HG03060 (cell line): ENCODE measurements at regions not wholly inside any gene's neighbourhood (a gene's known extent, or its start where the extent isn't known, plus 50 kb on each side); places are given as distances from the start of the nearest gene placed in this dataset.
"Not testable (repeated sequence)": the region's sequence is repeated elsewhere in the genome, so short reads cannot be mapped to it uniquely, and the experiment has no call there.

Source experiments
- ATAC-seq: cut with Tn5 transposase; IDR thresholded peaks from one replicate; pipeline ENCODE4 v1.9.1; 2021; ENCODE audit warnings: low read depth, moderate number of reproducible peaks; ENCODE audit not compliant: unreplicated experiment

DNA sequence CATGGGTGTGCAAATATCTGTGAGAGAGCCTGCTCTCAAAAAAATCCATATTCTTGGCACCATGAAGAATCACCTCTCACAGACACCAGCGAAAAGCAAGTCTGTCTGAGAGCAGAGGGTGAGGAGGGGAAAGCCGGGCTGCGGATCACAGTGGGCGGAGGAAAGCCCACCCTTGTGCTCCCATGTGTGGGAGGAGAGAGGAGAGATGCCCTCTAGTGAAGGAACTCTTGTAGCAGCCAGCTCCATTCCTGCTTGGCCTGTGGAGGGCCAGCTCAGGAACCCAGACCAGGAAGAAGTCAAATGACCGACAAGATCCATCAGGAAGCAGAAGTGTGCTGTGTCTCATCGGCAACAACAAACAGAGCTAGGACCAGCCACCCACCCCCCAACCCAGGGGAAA lies 321.7 kb upstream of the PLGLB1 start:
- not testable (repeated sequence) for ATAC-seq

DNA sequence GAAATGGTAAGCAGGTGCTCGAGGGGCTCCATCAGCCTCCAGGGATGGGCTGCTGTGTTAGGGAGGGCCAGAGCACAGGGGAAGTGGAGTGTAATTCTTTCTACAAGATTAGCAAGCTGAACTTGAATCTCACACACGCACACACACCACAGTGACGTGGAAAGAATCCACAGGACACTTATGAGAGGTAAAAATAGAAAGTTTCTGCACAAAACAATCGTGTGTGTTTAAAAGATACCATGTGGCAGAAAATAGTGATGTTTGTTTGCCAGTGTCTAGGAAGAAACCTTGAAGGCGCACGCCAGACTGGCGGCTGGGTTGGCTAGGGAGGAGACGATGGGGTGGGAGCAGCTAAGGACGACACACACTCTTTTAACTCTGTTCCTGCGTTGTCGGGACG lies 323.6 kb upstream of the PLGLB1 start:
- ATAC-seq = not testable (repeated sequence)

DNA sequence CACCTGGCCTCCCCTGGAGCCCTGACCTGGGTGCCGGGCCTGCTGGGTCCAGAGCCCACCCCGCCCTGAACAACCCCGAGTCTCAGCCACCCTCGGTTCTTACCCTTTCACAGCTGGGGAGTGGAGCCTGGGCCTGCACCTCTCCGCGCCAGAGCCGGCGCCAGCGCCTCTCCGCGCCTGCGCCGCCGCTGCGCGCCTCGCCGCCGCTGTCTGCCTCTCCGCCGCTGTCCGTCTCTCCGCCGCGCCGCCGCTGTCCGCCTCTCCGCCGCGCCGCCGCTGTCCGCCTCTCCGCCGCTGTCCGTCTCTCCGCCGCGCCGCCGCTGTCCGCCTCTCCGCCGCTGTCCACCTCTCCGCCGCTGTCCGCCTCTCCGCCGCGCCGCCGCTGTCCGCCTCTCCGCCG lies 326.9 kb upstream of the PLGLB1 start:
- not testable (repeated sequence) for ATAC-seq

DNA sequence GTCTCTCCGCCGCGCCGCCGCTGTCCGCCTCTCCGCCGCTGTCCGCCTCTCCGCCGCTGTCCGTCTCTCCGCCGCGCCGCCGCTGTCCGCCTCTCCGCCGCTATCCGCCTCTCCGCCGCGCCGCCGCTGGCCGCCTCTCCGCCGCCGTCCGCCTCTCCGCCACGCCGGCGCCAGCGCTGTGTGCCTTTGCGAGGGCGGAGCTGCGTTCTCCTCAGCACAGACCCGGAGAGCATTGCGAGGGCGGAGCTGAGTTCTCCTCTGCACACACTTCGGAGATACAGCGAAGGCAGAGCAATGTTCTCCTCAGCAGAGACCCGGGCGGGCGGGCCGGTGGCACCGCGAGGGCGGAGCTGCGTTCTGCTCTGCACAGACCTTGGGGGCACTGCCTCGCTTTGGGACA lies 327.4 kb upstream of the PLGLB1 start:
- not testable (repeated sequence) for ATAC-seq

DNA sequence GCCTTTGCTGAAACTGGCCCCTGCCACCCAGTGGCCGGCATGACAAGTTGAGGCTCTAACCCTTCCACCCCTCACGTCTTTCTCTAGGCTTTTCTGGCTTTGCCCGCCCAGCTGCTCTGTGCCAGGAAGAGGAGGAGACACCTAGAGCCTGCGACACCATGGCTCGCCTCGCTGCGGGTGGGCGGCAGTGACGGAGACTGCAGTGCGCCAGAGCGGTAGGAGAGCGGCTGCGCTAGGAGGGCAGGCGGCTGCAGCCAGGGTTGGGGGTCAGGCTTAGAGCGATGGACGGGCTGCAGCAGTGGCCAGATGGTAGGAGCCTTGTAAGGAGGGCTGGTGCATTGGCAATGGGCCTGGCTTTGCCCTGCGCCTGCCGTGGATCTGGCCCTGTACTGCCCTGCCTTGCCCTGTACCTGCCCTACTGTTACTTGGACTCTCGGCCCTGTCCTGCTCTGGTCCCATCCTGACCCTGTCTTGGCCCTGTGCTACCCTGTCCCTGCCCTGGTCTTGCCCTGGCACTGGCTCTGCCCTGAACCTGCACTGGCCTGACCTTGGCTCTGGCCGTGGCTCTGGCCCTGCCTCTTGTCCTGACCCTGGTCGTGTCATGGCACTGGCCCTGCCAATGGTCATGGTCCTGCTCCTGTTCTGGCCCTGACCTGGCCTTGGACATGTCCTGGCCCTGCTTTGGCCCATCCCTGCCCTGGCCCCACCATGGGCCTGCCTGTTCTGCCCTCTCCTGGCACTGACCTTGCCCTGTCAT lies 330.7 kb upstream of the PLGLB1 start:
- not testable (repeated sequence) for ATAC-seq

DNA sequence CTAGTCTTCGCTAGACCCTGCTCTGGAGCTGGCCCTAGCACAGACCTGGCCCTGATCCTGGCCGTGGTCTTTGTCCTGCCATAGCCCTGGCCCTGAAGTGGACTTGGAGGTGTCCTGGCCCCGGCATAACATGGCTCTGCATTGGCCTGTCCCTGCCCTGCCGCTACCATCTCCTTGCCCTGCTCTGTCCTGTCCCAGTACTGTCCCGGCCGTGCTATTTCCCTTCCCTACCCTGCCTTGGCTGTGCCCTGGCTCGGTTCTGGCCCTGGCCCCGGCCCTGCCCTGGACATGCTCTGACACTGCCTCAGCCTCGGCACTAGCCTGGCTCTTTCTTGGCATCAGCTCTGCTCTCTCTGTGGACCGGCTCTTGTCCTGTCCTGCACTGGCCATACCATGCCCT lies 331.8 kb upstream of the PLGLB1 start:
- not testable (repeated sequence) for ATAC-seq

DNA sequence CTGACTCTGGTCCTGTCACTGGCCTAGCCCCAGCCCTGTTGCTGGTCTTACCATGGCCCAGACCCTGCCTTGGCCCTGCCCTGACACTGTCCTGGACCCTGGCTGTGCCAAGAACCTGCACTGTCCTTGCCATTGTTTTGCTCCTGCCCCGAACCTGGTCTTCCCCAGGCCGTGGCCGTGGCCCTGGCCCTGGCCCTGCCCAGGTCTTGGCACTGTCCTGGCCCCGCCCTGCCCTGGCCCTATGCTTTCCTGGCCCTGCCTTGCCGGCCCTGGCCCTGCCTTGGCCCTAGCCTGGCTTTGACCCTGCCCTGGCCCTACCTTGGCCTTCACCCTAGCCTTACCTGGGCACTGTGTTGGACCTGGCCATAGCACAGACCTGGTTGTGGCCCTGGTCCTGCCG lies 332.5 kb upstream of the PLGLB1 start:
- not testable (repeated sequence) for ATAC-seq

DNA sequence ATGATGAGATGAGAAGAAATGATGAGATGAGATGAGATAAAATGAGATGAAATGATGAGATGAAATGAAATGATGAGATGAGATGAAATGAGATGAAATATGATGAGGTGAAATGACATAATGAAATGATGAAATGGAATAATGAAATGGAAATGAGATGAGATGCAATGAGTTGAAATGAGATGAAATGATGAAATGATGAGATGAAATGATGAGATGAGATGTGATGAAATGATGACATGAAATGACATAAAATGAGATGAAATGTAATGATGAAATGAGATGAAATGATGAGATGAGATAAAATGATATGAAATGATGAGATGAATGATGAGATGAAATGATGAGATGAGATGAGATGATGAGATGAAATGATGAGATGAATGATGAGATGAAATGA lies 338.6 kb upstream of the PLGLB1 start:
- ATAC-seq = not testable (repeated sequence)

DNA sequence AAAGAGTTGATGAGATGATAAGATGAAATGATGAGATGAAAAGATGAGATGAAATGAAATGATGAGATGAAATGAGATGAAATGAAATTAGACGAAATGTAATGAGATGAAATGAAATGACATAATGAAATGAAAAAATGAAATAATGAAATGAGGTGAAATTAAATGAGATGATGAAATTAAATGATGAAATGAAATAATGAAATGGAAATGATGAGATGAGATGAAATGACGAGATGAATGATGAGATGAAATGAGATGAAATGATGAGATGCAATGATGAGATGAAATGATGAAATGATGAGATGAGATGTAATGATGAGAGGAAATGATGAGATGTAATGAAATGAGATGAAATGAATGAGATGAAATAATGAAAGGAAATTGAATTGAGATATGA lies 339.3 kb upstream of the PLGLB1 start:
- not testable (repeated sequence) for ATAC-seq

DNA sequence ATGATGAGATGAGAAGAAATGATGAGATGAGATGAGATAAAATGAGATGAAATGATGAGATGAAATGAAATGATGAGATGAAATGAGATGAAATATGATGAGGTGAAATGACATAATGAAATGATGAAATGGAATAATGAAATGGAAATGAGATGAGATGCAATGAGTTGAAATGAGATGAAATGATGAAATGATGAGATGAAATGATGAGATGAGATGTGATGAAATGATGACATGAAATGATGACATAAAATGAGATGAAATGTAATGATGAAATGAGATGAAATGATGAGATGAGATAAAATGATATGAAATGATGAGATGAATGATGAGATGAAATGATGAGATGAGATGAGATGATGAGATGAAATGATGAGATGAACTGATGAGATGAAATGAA lies 340.2 kb upstream of the PLGLB1 start:
- ATAC-seq = not testable (repeated sequence)

DNA sequence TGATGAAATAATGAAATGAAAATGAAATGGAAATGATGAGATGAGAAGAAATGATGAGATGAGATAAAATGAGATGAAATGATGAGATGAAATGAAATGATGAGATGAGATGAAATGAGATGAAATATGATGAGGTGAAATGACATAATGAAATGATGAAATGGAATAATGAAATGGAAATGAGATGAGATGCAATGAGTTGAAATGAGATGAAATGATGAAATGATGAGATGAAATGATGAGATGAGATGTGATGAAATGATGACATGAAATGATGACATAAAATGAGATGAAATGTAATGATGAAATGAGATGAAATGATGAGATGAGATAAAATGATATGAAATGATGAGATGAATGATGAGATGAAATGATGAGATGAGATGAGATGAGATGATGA lies 342.7 kb upstream of the PLGLB1 start:
- ATAC-seq = not testable (repeated sequence)

DNA sequence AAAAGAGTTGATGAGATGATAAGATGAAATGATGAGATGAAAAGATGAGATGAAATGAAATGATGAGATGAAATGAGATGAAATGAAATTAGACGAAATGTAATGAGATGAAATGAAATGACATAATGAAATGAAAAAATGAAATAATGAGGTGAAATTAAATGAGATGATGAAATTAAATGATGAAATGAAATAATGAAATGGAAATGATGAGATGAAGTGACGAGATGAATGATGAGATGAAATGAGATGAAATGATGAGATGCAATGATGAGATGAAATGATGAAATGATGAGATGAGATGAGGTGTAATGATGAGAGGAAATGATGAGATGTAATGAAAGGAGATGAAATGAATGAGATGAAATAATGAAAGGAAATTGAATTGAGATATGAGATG lies 343.4 kb upstream of the PLGLB1 start:
- ATAC-seq = not testable (repeated sequence)

DNA sequence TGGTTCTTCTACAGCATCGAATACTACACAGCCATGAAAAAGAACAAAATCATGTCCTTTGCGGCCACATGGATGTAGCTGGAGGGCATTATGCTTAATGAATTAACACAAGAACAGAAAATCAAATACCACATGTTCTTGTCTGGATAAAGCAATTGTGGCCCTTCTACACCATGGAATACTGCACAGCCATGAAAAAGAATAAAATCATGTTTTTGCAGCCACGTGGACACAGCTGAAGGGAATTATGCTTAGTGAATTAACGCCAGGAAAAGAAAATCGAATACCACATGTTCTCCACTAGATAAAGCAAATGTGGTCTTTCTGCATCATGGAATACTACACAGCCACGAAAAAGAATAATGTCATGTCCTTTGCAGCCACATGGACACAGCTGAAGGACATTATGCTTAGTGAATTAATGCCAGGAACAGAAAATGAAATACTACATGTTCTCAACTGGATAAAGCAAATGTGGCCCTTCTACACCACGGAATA lies 361.8 kb upstream of the PLGLB2 start:
- ATAC-seq = not testable (repeated sequence)

DNA sequence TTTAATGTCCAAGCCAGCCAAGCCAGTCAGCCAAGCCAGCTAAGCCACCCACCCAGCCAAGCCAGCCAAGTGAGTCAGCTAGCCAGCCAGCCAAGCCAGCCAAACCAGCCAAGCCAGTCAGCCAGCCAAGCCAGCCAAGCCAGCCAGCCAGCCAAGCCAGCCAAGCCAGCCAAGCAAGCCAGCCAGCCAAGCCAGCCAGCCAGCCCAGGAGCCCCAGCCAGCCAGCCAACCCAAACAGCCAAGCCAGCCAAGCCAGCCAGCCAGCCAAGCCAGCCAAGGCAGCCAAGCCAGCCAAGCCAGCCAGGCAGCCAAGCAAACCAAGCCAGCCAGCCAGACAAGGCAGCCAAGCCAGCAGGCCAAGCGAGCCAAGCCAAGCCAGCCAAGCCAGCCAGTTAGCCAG lies 352.1 kb upstream of the PLGLB2 start:
- not testable (repeated sequence) for ATAC-seq

DNA sequence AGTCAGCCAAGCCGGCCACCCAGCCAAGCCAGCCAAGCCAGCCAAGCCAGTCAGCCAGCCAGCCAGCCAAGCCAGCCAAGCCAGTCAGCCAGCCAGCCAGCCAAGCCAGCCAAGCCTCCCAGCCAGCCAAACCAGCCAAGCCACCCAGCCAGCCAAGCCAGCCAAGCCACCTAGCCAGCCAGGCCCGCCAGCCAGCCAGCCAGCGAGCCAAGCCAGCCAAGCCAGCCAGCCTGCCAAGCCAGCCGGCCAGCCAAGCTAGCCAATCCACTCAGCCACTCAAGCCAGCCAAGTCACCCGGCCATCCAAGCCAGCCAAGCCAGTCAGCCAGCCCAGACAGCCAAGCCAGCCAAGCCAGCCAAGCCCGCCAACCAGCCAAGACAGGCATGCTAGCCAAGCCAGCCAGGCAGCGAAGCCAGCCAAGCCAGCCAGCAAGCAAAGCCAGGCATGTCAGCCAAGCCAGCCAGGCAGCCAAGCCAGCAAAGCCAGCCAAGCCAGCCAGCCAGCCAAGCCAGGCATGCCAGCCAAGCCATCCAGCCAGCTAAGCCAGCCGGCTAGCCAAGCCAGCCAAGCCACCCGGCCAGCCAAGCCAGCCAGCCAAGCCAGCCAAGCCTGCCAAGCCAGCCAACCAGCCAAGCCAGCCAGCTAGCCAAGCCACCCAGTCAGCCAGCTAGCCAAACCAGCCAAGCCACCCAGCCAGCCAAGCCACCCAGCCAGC lies 351.2 kb upstream of the PLGLB2 start:
- not testable (repeated sequence) for ATAC-seq

DNA sequence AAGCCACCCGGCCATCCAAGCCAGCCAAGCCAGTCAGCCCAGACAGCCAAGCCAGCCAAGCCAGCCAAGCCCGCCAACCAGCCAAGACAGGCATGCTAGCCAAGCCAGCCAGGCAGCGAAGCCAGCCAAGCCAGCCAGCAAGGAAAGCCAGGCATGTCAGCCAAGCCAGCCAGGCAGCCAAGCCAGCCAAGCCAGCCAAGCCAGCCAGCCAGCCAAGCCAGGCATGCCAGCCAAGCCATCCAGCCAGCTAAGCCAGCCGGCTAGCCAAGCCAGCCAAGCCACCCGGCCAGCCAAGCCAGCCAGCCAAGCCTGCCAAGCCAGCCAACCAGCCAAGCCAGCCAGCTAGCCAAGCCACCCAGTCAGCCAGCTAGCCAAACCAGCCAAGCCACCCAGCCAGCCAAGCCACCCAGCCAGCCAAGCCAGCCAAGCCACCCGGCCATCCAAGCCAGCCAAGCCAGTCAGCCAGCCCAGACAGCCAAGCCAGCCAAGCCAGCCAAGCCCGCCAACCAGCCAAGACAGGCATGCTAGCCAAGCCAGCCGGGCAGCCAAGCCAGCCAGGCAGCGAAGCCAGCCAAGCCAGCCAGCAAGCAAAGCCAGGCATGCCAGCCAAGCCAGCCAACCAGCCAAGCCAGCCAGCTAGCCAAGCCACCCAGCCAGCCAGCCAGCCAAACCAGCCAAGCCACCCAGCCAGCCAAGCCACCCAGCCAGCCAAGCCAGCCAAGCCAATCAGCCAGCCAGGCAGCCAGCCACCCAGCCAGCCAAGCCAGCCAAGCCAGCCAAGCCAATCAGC lies 350.4 kb upstream of the PLGLB2 start:
- ATAC-seq = not testable (repeated sequence)

DNA sequence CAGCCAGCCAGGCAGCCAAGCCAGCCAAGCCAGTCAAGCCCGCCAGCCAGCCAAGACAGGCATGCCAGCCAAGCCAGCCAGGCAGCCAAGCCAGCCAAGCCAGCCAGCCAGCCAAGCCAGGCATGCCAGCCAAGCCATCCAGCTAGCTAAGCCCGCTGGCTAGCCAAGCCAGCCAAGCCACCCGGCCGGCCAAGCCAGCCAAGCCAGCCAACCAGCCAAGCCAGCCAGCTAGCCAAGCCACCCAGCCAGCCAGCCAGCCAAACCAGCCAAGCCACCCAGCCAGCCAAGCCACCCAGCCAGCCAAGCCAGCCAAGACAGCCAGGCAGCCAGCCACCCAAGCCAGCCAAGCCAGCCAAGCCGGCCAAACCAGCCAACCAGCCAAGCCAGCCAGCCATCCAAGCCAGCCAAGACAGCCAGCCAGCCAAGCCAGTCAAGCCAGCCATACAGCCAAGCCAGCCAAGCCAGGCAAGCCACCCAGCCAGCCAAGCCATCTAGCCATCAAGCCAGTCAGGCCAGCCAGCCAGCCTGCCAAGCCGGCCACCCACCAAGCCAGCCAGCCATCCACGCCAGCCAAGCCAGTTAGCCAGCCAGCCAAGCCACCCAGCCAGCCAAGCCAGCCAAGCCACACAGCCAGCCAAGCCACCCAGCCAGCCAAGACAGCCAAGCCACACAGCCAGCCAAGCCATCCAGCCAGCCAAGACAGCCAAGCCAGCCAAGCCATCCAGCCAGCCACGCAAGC lies 349.2 kb upstream of the PLGLB2 start:
- ATAC-seq = not testable (repeated sequence)

DNA sequence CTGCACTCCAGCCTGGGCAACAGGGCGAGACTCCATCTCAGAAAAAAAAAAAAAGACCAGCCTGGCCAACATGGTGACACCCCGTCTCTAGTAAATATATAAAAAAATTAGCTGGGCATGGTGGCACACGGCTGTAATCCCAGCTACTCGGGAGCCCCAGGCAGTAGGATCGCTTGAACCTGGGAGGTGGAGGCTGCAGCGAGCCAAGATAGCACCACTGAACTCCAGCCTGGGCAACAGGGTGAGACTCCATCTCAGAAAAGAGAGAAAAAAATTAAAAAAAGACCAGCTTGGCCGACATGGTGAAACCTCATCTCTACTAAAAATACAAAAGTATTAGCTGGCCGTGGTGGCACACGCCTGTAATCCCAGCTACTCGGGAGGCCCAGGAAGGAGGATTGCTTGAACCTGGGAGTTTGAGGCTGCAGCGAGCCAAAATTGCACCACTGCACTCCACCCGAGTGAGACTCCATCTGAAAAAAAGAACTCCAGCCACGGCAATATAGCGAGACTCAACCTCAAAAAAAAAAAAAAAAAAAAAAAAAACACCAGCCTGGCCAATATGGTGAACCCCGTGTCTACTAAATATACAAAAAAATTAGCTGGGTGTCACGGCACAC lies 346.1 kb upstream of the PLGLB2 start:
- ATAC-seq = no peak

DNA sequence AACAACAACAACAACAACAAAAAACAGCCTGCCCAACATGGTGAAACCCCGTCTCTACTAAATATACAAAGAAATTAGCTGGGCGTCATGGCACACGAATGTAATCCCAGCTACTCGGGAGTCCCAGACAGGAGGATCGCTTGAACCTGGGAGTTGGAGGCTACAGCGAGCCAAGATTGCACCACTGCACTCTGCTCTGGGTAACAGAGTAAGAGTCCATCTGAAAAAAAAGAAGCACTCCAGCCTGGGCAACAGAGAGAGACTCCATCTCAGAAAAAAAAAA lies 344.1 kb upstream of the PLGLB2 start:
- no peak for ATAC-seq
